Mesenchymal stem cell (in vitro differentiated cells and primary cell): ENCODE measurements at regions not wholly inside any gene's neighbourhood (a gene's known extent, or its start where the extent isn't known, plus 50 kb on each side); places are given as distances from the start of the nearest gene placed in this dataset.

ENCODE experiments used
- DNase-seq: peaks from one replicate; pipeline ENCODE4 v3.0.0-alpha.2; 2013
- H2AFZ ChIP-seq: one replicate; pipeline ENCODE4 v1.6.1; 2013; ENCODE audit warnings: low read depth, mild to moderate bottlenecking, control low read depth, inconsistent platforms, low read length, moderate library complexity
- H2AK5ac ChIP-seq: 2 replicates; pipeline ENCODE4 v1.6.1; 2013; ENCODE audit warnings: low read length, moderate library complexity, mild to moderate bottlenecking, inconsistent platforms; ENCODE audit not compliant: severe bottlenecking
- H2BK120ac ChIP-seq: one replicate; pipeline ENCODE4 v1.6.1; 2013; ENCODE audit warnings: low read depth, mild to moderate bottlenecking, inconsistent platforms, low read length, moderate library complexity
- H2BK12ac ChIP-seq, 2 experiments: one replicate each; pipeline ENCODE4 v1.6.1; 2013; ENCODE audit warnings: inconsistent platforms in 2 of 2, low read length in 2 of 2, mild to moderate bottlenecking in 2 of 2, moderate library complexity in 2 of 2, control low read depth in 1 of 2
- H2BK15ac ChIP-seq: one replicate; pipeline ENCODE4 v1.6.1; 2013; ENCODE audit warnings: mild to moderate bottlenecking, low read depth, inconsistent platforms; ENCODE audit not compliant: poor library complexity, severe bottlenecking
- H2BK5ac ChIP-seq: 2 replicates; pipeline ENCODE4 v1.6.1; 2013; ENCODE audit warnings: low read depth, mild to moderate bottlenecking, low read length, control low read depth, inconsistent platforms; ENCODE audit not compliant: poor library complexity, severe bottlenecking
- H3K14ac ChIP-seq, 2 experiments: one replicate each; pipeline ENCODE4 v1.6.1; 2013; ENCODE audit warnings: inconsistent platforms in 2 of 2, low read length in 2 of 2, control low read depth in 1 of 2, mild to moderate bottlenecking in 1 of 2, moderate library complexity in 1 of 2
- H3K18ac ChIP-seq, 2 experiments: one replicate each; pipeline ENCODE4 v1.6.1; 2013; ENCODE audit warnings: inconsistent platforms in 2 of 2, low read length in 2 of 2, control low read depth in 1 of 2, low read depth in 1 of 2, mild to moderate bottlenecking in 1 of 2
- H3K23ac ChIP-seq, 2 experiments: one replicate each; pipeline ENCODE4 v1.6.1; 2013; ENCODE audit warnings: inconsistent platforms in 2 of 2, low read length in 2 of 2, mild to moderate bottlenecking in 2 of 2, moderate library complexity in 2 of 2, control low read depth in 1 of 2
- H3K27ac ChIP-seq: 2 replicates; pipeline ENCODE4 v1.5.1; 2013; ENCODE audit warnings: mild to moderate bottlenecking, moderate library complexity, low read length, control low read depth, inconsistent platforms; ENCODE audit not compliant: poor library complexity, severe bottlenecking
- H3K27me3 ChIP-seq, 2 experiments: 2 replicates each; pipeline versions ENCODE4 v1.6.1 to v1.7.0; 2013; ENCODE audit warnings: low read length in 2 of 2, mild to moderate bottlenecking in 2 of 2, moderate library complexity in 2 of 2, control low read depth in 1 of 2, inconsistent platforms in 1 of 2; ENCODE audit not compliant: control insufficient read depth in 1 of 2, insufficient read depth in 1 of 2
- H3K36me3 ChIP-seq, 2 experiments: 2 replicates each; pipeline versions ENCODE4 v1.6.1 to v1.7.0; 2013; ENCODE audit warnings: low read length in 2 of 2, control low read depth in 1 of 2, inconsistent platforms in 1 of 2, low read depth in 1 of 2, mild to moderate bottlenecking in 1 of 2; ENCODE audit not compliant: insufficient read depth in 2 of 2, control insufficient read depth in 1 of 2
- H3K4ac ChIP-seq, 2 experiments: one replicate each; pipeline ENCODE4 v1.6.1; 2013; ENCODE audit warnings: inconsistent platforms in 2 of 2, low read length in 2 of 2, mild to moderate bottlenecking in 2 of 2, moderate library complexity in 2 of 2, control low read depth in 1 of 2, low read depth in 1 of 2
- H3K4me1 ChIP-seq: 2 replicates; pipeline ENCODE4 v1.6.1; 2013; ENCODE audit warnings: low read depth, low read length, control low read depth; ENCODE audit not compliant: control insufficient read depth, insufficient read depth
- H3K4me2 ChIP-seq: 2 replicates; pipeline ENCODE4 v1.6.1; 2013; ENCODE audit warnings: low read length, mild to moderate bottlenecking, inconsistent platforms; ENCODE audit not compliant: poor library complexity, severe bottlenecking
- H3K4me3 ChIP-seq, 2 experiments: 2 replicates each; pipeline versions ENCODE4 v1.5.1 to v1.7.0; 2013; ENCODE audit warnings: low read length in 2 of 2, mild to moderate bottlenecking in 2 of 2, control low read depth in 1 of 2, low read depth in 1 of 2; ENCODE audit not compliant: insufficient read depth in 1 of 2
- H3K79me1 ChIP-seq: replicated peaks from 2 replicates; pipeline ENCODE4 v1.6.1; 2013; ENCODE audit warnings: mild to moderate bottlenecking, control low read depth, low read length, inconsistent platforms; ENCODE audit not compliant: poor library complexity, severe bottlenecking
- H3K9ac ChIP-seq: 2 replicates; pipeline ENCODE4 v1.7.0; 2013; ENCODE audit warnings: mild to moderate bottlenecking, low read length, moderate library complexity
- H3K9me3 ChIP-seq: 2 replicates; pipeline ENCODE4 v1.7.0; 2013; ENCODE audit warnings: mild to moderate bottlenecking, low read length; ENCODE audit not compliant: control insufficient read depth
- H4K8ac ChIP-seq: one replicate; pipeline ENCODE4 v1.6.1; 2013; ENCODE audit warnings: inconsistent platforms, mild to moderate bottlenecking, low read length, moderate library complexity
- H4K91ac ChIP-seq: one replicate; pipeline ENCODE4 v1.6.1; 2013; ENCODE audit warnings: mild to moderate bottlenecking, low read length, inconsistent platforms
- WGBS: methylation state at CpG from one replicate; pipeline ENCODE4 v1.1.7; 2013; ENCODE audit warnings: mixed read lengths; 5-methylcytosine and 5-hydroxymethylcytosine counted together

GRCh38 chr22:48333816-48334735 is 1493.6 kb downstream of the BRD1 start:
- Histone ChIP-seq H4K8ac (no peak overlapping the region), H2BK15ac (no peak overlapping the region), H3K18ac (no peak overlapping the region), H2BK120ac (no peak overlapping the region), H3K4ac (no peak overlapping the region), H3K23ac (no peak overlapping the region), H3K4me2 (no peak overlapping the region), H3K9me3 (peaks cover 8% of the 10 kb centered on the region), H3K4me1 (no peaks in the 10 kb centered on the region), H3K9ac (no peak overlapping the region), H3K79me1 (no peaks in the 10 kb centered on the region), H3K36me3 (no peaks in the 10 kb centered on the region), H3K4me3 (no peak overlapping the region), H3K27me3 (no peaks in the 10 kb centered on the region), H3K27ac (no peak overlapping the region), H2AK5ac (no peak overlapping the region), H2BK12ac (no peak overlapping the region), H3K14ac (no peak overlapping the region), H2BK5ac (no peak overlapping the region), H2AFZ (no peak overlapping the region), H4K91ac (no peak overlapping the region)
- no peak for DNase-seq
- 88% methylated on average over 40 of the region's 40 CpGs for WGBS

- H3K36me3 ChIP-seq: no peaks in the 10 kb centered on the region
- peaks cover 10% of the 10 kb centered on the region for H3K9me3 ChIP-seq
- H2BK15ac ChIP-seq: no peak overlapping the region
- H4K8ac ChIP-seq: no peak overlapping the region
- no peaks in the 10 kb centered on the region for H3K27me3 ChIP-seq
- H4K91ac ChIP-seq: no peak overlapping the region
- no peak overlapping the region for H3K27ac ChIP-seq
- no peak overlapping the region for H3K4me3 ChIP-seq
- no peak overlapping the region for H3K14ac ChIP-seq
- no peak overlapping the region for H3K9ac ChIP-seq
- no peak overlapping the region for H2BK5ac ChIP-seq
- no peak overlapping the region for H3K4me2 ChIP-seq
- H3K18ac ChIP-seq: no peak overlapping the region
- H2BK12ac ChIP-seq: no peak overlapping the region
- H3K79me1 ChIP-seq: no peaks in the 10 kb centered on the region
- H3K4ac ChIP-seq: no peak overlapping the region
- no peak overlapping the region for H2AK5ac ChIP-seq
- no peak for DNase-seq
- 87% methylated on average over 20 of the region's 20 CpGs for WGBS
- no peak overlapping the region for H2BK120ac ChIP-seq
- no peak overlapping the region for H2AFZ ChIP-seq
- H3K23ac ChIP-seq: no peak overlapping the region
- H3K4me1 ChIP-seq: no peaks in the 10 kb centered on the region
Observed at GRCh38 chr22:48333323-48333763, 1494.3 kb downstream of the BRD1 start.

- no peak overlapping the region for H3K14ac ChIP-seq
- no peak overlapping the region for H3K23ac ChIP-seq
- H4K91ac ChIP-seq: no peak overlapping the region
- H3K4ac ChIP-seq: no peak overlapping the region
- H2BK120ac ChIP-seq: no peak overlapping the region
- no peak overlapping the region for H2BK15ac ChIP-seq
- no peak overlapping the region for H3K9ac ChIP-seq
- no peak overlapping the region for H2BK5ac ChIP-seq
- no peak overlapping the region for H4K8ac ChIP-seq
- no peak overlapping the region for H3K4me2 ChIP-seq
- no peak overlapping the region for H2BK12ac ChIP-seq
- H3K27ac ChIP-seq: no peak overlapping the region
- H3K27me3 ChIP-seq: no peaks in the 10 kb centered on the region
- no peak overlapping the region for H3K4me3 ChIP-seq
- peaks cover 10% of the 10 kb centered on the region for H3K9me3 ChIP-seq
- no peak for DNase-seq
- 88% methylated on average over 32 of the region's 32 CpGs for WGBS
- no peaks in the 10 kb centered on the region for H3K4me1 ChIP-seq
- H3K79me1 ChIP-seq: no peaks in the 10 kb centered on the region
- no peaks in the 10 kb centered on the region for H3K36me3 ChIP-seq
- no peak overlapping the region for H3K18ac ChIP-seq
- no peak overlapping the region for H2AK5ac ChIP-seq
- no peak overlapping the region for H2AFZ ChIP-seq
Observed at GRCh38 chr22:48332438-48333322, 1495.0 kb downstream of the BRD1 start.

- H2BK12ac ChIP-seq: no peak overlapping the region
- H2BK5ac ChIP-seq: no peak overlapping the region
- no peak overlapping the region for H2AFZ ChIP-seq
- no peak overlapping the region for H4K91ac ChIP-seq
- no peak overlapping the region for H2BK120ac ChIP-seq
- H2BK15ac ChIP-seq: no peak overlapping the region
- no peaks in the 10 kb centered on the region for H3K36me3 ChIP-seq
- no peak overlapping the region for H3K9ac ChIP-seq
- H3K9me3 ChIP-seq: peaks cover 10% of the 10 kb centered on the region
- WGBS: 85% methylated on average over 11 of the region's 12 CpGs
- no peaks in the 10 kb centered on the region for H3K4me1 ChIP-seq
- no peak overlapping the region for H2AK5ac ChIP-seq
- no peak overlapping the region for H3K27ac ChIP-seq
- no peak overlapping the region for H3K14ac ChIP-seq
- H3K4me2 ChIP-seq: no peak overlapping the region
- H3K4ac ChIP-seq: no peak overlapping the region
- H3K27me3 ChIP-seq: no peaks in the 10 kb centered on the region
- H4K8ac ChIP-seq: no peak overlapping the region
- H3K4me3 ChIP-seq: peak overlapping the region in 1 of 2 experiments; percentile 6
- DNase-seq: no peak
- H3K79me1 ChIP-seq: no peaks in the 10 kb centered on the region
- H3K18ac ChIP-seq: no peak overlapping the region
- no peak overlapping the region for H3K23ac ChIP-seq
Observed at GRCh38 chr22:48331691-48332220, 1495.9 kb downstream of the BRD1 start.
